Endothelial cell (in vitro differentiated cells): ENCODE measurements at regions not wholly inside any gene's neighbourhood (a gene's known extent, or its start where the extent isn't known, plus 50 kb on each side); places are given as distances from the start of the nearest gene placed in this dataset.

Experiments
- DNase-seq: peaks from one replicate; pipeline ENCODE4 v3.0.0; 2021; ENCODE audit warnings: low spot score
- H3K27ac Mint-ChIP-seq: one replicate; pipeline ENCODE4 v1.8.0; 2021; ENCODE audit warnings: mixed read lengths, inconsistent platforms; ENCODE audit not compliant: unreplicated experiment
- H3K27me3 Mint-ChIP-seq: one replicate; pipeline ENCODE4 v1.8.0; 2021; ENCODE audit warnings: mild to moderate bottlenecking, moderate library complexity, mixed read lengths, inconsistent platforms; ENCODE audit not compliant: unreplicated experiment
- H3K36me3 Mint-ChIP-seq: one replicate; pipeline ENCODE4 v1.8.0; 2021; ENCODE audit warnings: mild to moderate bottlenecking, low read depth, mixed read lengths, inconsistent platforms; ENCODE audit not compliant: unreplicated experiment
- H3K4me1 Mint-ChIP-seq: one replicate; pipeline ENCODE4 v1.8.0; 2021; ENCODE audit warnings: mild to moderate bottlenecking, mixed read lengths, inconsistent platforms; ENCODE audit not compliant: unreplicated experiment
- H3K4me3 Mint-ChIP-seq: one replicate; pipeline ENCODE4 v1.8.0; 2021; ENCODE audit warnings: mild to moderate bottlenecking, mixed read lengths, inconsistent platforms; ENCODE audit not compliant: unreplicated experiment
- H3K9me3 Mint-ChIP-seq: one replicate; pipeline ENCODE4 v1.8.0; 2021; ENCODE audit warnings: mixed read lengths, inconsistent platforms; ENCODE audit not compliant: unreplicated experiment
- TF ChIP-seq, protein P1 (sequence below): fragments of 200-600 bp; sonication (generic); IDR thresholded peaks from one replicate; pipeline ENCODE4 v1.5.0; 2021; ENCODE audit warnings: antibody characterized with exemption; ENCODE audit not compliant: unreplicated experiment

DNA sequence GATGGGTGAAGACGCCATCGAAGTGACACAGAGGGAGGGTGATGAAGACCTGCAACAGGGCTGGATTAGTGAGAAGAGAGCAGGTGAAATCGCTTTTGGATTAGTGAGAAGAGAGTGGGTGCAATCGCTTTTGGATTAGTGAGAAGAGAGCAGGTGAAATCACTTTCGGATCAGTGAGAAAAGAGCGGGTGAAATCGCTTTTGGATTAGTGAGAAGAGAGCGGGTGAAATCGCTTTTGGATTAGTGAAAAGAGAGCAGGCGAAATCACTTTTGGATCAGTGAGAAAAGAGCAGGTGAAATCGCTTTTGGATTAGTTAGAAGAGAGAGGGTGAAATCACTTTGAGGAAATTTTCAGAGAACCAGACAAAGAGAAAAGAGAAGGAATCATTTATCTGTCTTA lies 67.2 kb upstream of the TRIO start:
- H3K36me3 Mint-ChIP-seq, result no peaks in the 10 kb centered on the region
- H3K27ac Mint-ChIP-seq, result no peak overlapping the region
- H3K9me3 Mint-ChIP-seq, result no peaks in the 10 kb centered on the region
- no peaks in the 10 kb centered on the region for H3K27me3 Mint-ChIP-seq
- peaks cover 12% of the 10 kb centered on the region for H3K4me1 Mint-ChIP-seq
- no peak for DNase-seq
- TF ChIP-seq, protein P1, sequence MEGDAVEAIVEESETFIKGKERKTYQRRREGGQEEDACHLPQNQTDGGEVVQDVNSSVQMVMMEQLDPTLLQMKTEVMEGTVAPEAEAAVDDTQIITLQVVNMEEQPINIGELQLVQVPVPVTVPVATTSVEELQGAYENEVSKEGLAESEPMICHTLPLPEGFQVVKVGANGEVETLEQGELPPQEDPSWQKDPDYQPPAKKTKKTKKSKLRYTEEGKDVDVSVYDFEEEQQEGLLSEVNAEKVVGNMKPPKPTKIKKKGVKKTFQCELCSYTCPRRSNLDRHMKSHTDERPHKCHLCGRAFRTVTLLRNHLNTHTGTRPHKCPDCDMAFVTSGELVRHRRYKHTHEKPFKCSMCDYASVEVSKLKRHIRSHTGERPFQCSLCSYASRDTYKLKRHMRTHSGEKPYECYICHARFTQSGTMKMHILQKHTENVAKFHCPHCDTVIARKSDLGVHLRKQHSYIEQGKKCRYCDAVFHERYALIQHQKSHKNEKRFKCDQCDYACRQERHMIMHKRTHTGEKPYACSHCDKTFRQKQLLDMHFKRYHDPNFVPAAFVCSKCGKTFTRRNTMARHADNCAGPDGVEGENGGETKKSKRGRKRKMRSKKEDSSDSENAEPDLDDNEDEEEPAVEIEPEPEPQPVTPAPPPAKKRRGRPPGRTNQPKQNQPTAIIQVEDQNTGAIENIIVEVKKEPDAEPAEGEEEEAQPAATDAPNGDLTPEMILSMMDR, result no peak
- H3K4me3 Mint-ChIP-seq, result no peak overlapping the region

DNA sequence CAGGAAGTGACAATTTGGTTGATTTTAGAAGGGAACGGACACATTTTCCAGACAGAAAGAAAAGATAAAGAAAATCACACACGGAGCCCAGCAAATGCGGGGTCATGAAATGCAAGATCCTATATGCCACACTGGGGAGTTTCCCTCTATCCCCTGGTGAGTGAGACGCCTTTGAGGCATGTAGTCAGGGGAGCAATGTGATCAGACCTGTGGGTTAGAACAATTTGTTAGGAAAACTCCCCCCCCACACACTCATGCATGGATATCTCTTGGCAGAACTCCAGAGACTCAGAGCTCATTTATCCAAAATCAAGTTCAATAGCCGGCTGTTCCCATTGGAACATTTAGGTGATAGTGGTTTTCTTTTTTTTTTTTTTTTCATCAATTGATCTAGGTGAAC lies 71.7 kb upstream of the TRIO start:
- H3K27ac Mint-ChIP-seq, result no peak overlapping the region
- no peak overlapping the region for H3K4me3 Mint-ChIP-seq
- H3K27me3 Mint-ChIP-seq, result no peaks in the 10 kb centered on the region
- peaks cover 12% of the 10 kb centered on the region for H3K4me1 Mint-ChIP-seq
- DNase-seq, result no peak
- H3K9me3 Mint-ChIP-seq, result no peaks in the 10 kb centered on the region
- no peaks in the 10 kb centered on the region for H3K36me3 Mint-ChIP-seq
- TF ChIP-seq, protein P1, result no peak

DNA sequence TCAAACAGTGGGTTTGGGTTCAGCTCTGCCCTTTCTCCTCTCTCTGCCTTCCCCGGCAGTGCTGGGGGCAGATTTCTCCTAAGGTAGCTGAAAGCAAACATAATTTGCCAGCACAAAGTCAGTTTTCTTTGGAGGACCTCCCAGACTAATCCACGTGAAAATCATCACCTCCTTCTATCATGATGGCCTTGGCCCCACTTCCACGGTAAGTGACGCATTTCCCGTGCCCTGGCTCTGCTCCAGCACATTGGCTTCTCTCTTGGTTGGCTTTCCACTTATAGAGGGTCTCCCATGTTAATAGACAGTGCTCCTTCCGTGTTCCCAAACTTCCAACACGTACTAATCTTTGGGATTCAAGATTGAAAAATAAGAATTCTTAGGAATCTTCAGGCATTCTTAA lies 74.1 kb upstream of the TRIO start:
- no peak overlapping the region for H3K27ac Mint-ChIP-seq
- H3K36me3 Mint-ChIP-seq, result no peaks in the 10 kb centered on the region
- TF ChIP-seq, protein P1, result no peak
- no peaks in the 10 kb centered on the region for H3K9me3 Mint-ChIP-seq
- H3K27me3 Mint-ChIP-seq, result peaks cover 1% of the 10 kb centered on the region
- no peak for DNase-seq
- H3K4me3 Mint-ChIP-seq, result no peak overlapping the region
- H3K4me1 Mint-ChIP-seq, result no peaks in the 10 kb centered on the region

DNA sequence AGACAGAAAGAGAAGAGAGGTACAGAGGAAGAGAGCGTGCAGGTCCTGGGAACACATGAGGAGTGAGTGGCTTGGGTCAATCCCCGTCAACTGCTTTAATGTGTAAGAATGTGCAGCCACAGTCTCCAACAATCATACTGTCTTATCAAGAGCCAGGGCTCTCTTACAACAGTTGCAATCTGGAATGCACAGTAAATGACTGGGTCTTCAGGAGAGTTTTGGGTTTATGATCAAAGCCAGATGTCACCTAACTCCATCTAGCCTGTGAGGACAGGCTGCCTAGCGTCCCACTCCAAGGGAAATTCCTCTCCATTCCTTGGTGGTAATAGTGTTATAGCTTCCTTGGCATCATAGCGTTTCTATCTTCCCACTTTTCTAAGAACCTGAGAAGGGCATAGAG lies 75.0 kb upstream of the TRIO start:
- Mint-ChIP-seq H3K36me3 (no peaks in the 10 kb centered on the region), H3K9me3 (no peaks in the 10 kb centered on the region), H3K27ac (no peak overlapping the region), H3K4me1 (no peaks in the 10 kb centered on the region), H3K4me3 (no peak overlapping the region), H3K27me3 (peaks cover 1% of the 10 kb centered on the region)
- DNase-seq, result no peak
- TF ChIP-seq, protein P1, result no peak

DNA sequence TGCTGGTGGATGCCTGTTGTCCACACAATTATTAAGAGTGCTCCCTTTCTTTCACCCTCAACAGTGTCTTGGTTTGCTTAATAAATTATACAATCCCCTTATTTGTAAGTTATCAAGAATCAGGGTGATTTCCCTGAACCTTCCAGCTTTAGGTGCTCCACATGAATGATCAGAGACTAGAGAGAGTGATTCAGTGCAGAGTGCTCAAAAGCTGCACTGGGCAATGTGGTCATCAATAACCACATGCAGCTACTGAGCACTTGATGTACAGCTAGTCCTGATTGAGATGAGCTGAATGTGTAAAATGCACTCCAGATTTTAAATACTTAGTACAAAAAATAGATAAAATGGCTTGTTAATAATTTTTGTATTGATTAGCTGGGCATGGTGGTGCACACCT lies 76.8 kb upstream of the TRIO start:
- Mint-ChIP-seq H3K27ac (no peak overlapping the region), H3K36me3 (no peaks in the 10 kb centered on the region), H3K9me3 (no peaks in the 10 kb centered on the region), H3K4me1 (no peaks in the 10 kb centered on the region), H3K27me3 (peaks cover 1% of the 10 kb centered on the region), H3K4me3 (no peak overlapping the region)
- no peak for DNase-seq
- TF ChIP-seq, protein P1, result no peak
